ENCODE measurements at regions not wholly inside any gene's neighbourhood (a gene's known extent, or its start where the extent isn't known, plus 50 kb on each side); places are given as distances from the start of the nearest gene placed in this dataset.

GRCh38 chr15:36525430-36525829, 54.0 kb upstream of the CDIN1 start:
- DNase-seq (ENCODE audit: low spot score): no peak

- DNase-seq (ENCODE audit: low spot score): no peak
Measured at GRCh38 chr15:36527235-36528162, 51.9 kb upstream of the CDIN1 start.

- DNase-seq (ENCODE audit: low spot score): no peak
Measured at GRCh38 chr15:36529296-36530011, 50.0 kb upstream of the CDIN1 start.

Data from AG20443 (cell line).